HG03135 (cell line): ENCODE measurements at regions not wholly inside any gene's neighbourhood (a gene's known extent, or its start where the extent isn't known, plus 50 kb on each side); places are given as distances from the start of the nearest gene placed in this dataset.
"Not testable (repeated sequence)": the region's sequence is repeated elsewhere in the genome, so short reads cannot be mapped to it uniquely, and the experiment has no call there.

ENCODE experiments used
- ATAC-seq: cut with Tn5 transposase; IDR thresholded peaks from one replicate; pipeline ENCODE4 v1.9.1; 2021; ENCODE audit warnings: mild to moderate bottlenecking, moderate library complexity; ENCODE audit not compliant: unreplicated experiment

DNA sequence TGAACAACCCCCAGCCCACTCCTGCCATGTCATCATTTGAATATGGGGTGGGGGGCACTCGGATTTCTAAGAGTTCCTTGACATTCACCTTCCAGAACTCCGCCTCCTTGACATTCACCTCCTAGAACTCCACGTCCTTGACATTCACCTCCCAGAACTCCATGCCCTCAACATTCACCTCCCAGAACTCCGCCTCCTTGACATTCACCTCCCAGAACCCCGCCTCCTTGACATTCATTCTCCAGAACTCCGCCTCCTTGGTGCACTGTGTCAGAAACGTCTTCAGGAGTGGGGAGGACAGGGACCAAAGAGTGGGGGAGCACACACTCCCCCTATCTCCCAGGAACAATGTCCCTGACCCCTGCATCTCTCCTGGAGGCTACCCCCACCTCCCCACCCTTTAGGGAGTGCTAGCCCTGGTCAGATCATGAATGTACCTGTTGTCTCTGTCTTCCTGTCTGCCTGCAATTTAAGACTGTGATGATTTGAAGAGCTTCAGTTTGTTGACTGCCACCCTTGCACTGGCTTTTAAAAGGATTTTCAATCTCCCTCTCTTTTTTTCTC lies 110.1 kb downstream of the NPTX2 start:
- no peak for ATAC-seq

DNA sequence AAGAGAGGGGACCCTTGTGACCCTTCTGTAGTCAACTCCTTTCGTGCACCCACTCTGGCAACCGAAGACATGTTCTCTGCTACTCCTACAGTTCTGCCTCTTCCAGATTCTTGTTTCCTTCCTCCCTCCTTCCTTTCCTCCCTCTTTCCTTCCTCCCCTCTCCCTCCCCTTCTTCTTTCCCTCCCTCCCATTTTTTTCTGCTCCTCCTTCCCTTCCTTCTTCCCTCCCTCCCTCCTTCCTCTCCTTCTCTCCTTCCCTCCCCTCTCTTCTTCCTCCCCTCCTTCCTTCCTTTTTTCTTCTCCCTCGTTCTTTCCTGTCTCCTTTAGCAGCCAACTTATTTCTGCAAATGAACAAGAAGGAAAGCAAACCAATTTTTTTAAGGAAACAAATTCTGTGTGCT lies 111.5 kb downstream of the NPTX2 start:
- no peak for ATAC-seq

DNA sequence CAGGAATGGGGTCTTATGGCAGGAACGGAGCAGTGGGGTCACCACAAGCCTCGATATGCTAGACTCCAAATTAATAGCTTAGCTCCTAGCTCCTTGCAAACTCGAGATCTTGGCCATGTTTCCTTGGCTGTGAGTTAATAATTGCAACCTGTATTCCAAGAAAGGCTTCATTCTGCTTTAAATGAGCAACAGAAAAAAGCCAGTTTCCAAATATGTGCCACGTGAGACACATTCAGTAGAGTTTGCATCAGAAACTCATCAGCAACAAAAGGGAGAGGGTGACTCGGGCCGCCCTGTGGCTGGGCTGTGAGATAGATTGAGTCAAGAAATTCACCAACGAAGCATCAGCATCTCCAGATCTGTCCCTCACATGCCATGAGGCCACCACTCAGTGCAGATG lies 112.0 kb downstream of the NPTX2 start:
- ATAC-seq, result no peak

- ATAC-seq, result no peak
Observed at GRCh38 chr7:98730326-98730725, 113.2 kb downstream of the NPTX2 start.

- no peak for ATAC-seq
Observed at GRCh38 chr7:98731651-98732050, 114.6 kb downstream of the NPTX2 start.

DNA sequence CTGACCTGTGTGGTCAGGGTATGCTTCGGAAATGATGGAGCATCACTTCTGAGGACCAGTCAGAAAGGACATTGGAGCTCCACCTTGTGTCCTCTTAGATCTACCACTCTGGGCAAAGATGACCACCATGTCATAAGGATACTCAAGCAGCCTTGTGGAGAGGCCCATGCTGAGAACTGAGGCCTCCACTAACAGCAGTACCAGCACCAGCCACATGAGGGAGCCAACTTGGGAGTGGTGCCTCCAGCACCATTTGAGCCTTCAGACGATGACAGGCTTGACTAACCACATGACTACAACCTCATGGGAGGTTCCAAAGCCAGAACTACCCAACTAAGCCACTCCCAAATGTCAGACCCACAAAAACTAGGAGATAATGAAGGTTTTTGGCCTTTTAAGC lies 116.0 kb downstream of the NPTX2 start:
- no peak for ATAC-seq

DNA sequence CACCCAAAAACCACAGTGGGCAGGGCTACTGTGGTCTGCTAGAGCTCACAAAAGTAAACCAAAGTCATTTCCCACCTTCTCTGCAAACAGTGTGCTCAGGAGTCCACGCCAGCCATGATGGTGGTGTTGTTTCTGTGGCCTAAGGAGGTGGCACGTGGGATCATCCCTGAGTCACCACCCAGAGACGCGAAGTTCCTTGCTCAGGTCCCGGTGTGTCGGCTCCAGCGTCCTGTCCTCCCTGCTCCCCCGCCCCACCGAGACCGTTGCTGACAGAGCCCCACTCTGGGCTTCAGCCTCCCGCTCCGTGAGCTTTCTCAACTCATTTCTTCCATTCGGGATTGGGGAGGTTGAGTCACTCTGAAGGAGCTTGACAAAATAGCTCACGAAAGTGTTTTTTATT lies 118.7 kb downstream of the NPTX2 start:
- no peak for ATAC-seq

DNA sequence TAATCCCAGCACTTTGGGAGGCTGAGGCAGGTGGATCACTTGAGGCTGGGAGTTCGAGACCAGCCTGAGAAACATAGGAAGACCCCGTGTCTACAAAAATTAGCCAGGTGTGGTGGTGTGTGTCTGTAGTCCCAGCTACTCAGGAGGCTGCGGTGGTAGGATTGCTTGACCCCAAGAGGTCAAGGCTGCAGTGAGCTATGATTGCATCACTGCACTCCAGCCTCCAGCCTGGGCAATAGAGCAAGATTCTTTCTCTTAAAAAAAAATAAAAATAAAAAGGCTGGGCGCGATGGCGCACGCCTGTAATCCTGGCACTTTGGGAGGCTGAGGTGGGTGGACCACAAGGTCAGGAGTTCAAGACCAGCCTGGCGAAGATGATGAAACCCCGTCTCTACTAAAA lies 119.4 kb downstream of the NPTX2 start:
- not testable (repeated sequence) for ATAC-seq

DNA sequence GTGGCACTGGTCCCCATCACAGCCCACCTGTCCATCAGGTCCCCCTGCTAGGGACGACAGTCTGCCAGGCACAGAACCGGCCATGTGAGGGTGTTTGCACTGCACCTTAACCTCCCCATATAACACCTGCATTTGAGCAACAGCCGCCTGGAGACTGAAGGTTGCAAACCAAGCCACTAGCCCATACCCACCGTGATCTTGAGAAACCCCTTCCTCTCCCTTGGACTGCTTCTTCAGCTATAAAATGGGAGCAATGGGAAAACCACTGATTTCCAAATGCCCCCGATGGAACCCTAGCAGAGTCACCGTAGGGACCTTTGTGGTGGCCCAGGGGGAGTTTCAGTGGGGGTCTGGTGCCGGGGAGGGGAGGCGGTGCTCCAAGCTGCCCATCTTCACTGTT lies 120.1 kb downstream of the NPTX2 start:
- no peak for ATAC-seq

GRCh38 chr7:98740643-98741042 lies 123.6 kb downstream of the NPTX2 start:
- no peak for ATAC-seq

DNA sequence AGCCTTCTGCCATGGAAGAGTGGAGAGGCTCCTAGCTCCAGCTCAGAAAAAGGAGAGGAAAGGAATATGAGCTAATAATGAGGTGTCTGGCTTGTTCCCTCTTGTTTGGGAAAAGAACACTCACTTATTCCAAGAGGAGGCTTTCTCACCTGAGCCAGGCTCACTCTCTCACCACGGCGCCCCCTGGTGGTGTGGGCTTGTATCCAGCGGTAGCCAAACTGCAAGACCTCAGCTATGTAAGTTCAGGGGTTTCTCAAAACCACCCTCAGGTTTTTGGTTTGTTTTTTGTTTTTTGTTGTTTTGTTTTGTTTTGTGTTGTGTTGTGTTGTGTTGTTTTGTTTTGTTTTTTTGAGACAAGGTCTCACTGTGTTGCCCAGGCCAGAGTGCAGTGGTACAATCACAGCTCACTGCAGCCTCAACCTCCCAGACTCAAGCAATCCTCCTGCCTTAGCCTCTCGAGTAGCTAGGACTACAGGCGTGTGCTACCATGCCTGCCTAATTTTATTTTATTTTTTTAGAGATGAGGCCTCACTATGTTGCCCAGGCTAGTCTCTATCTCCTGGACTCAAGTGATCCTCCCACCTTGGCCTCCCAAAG lies 124.0 kb downstream of the TMEM130 start:
- no peak for ATAC-seq

- no peak for ATAC-seq
Observed at GRCh38 chr7:98748090-98748489, 121.7 kb downstream of the TMEM130 start.

- no peak for ATAC-seq
Observed at GRCh38 chr7:98753176-98753575, 116.6 kb downstream of the TMEM130 start.

GRCh38 chr7:98753989-98754479 lies 115.8 kb downstream of the TMEM130 start:
- ATAC-seq, result no peak

DNA sequence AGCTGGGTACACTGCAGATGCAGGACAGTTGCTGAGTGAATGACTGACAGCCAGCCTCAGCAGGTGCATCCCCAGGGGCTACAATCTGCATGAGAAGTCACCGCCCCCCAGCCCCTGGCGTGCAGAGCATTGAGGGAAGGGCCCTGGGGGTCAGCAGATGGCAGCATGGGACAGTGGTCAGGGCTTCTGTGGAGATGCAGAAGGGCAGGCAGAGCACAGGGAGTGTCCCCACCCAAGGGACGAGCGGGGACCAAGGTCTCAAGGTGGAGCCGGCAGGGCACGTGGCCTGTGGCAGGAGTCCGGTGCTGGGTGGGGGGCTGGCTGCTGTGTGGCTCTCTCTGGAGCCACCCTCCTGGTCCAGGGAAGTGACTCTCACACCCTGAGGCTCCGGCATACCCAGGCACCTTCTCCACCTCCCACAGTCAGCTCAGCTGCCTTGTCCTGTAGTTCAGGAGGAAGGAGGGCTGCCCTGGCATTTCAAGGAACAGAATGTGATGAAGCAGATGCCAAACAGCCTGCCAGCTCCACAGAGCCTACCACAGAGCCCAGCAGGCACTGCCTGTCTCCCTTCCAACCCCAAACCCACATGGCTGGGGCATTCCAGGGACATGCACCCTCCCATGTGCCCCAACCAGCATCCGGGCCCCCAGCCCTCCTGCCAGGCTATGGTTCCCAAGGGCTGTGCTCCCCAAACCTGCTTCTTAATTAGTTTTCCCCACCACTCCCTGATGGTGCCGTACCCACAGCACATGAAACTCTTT lies 114.5 kb downstream of the TMEM130 start:
- ATAC-seq, result no peak

DNA sequence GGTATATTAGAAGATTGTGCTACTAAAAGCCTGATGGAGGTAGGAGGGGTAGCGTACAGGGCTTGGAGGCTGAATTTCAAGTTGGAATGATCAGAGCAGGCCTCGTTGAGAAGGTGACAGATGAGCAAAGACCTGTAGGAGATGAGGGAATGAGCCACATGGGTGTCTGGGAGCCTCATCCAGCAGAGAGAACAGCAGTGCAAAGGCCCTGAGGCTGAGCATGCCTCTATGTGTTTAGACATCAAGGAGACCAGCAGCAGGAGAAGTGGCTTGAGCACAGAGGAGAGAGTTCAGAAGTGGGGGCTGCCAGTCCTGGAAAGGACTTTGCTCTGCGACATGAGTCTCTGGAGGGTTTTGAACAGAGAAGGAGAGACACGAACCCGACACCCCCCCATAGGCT lies 111.7 kb downstream of the TMEM130 start:
- no peak for ATAC-seq

DNA sequence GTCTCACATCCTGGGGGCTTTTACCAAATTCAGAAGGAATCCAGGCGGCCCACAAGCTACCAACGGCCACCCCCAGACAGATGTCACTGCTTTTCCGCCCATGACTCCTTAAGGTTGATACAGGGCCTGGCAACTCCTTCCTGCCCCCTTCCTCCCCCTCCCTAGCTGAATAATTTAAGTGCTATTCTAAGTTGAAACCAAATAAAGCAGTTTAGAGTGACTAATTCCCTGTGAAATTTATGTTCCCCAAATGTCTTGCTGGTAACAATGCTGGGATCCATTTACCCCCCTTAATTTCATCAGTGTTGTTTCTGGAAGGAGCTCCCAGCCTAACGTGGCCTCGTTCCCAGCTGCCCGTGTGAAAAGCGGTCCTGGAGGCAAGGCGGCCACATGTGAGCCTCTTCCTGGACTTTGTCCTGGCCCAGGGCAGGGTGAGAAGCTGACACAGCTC lies 109.6 kb downstream of the TMEM130 start:
- no peak for ATAC-seq

DNA sequence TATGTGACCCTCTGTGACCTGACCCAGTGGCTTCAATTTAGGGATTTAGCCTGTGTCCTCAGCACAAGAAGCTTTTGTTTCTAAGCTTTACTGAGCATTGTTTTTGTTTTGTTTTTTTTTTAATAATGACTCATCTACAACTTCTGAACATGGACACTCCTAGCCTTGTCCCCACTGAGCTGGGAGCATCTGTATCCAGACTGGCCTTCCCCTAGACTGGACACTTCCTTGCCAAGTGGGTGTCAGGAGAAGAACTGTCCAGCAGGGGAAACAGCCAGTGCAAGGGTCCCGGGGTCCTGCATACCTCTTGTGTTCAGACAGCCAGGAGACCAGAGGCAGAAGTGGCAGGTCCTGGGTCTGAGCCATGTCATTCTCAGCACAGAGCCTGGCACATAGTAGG lies 108.6 kb downstream of the TMEM130 start:
- no peak for ATAC-seq

GRCh38 chr7:98762620-98763019 lies 107.2 kb downstream of the TMEM130 start:
- ATAC-seq, result no peak

DNA sequence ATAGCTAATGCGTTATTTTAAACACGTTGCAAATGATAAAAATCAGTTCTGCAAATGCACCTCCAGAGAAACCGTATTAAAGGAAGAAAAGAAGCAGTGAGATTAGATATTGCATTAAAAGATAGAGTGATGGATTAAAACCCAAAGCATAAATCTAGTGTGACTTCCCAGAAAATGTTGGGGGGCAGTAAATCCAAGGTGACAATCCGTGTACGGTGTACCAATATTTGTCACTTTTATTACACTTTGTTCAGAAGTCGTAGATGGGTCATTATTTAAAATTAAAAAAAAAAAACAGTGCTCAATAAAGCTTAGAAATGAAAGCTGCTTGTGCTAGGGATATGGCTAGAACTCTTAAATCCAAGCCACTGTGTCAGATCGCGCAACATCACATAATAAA lies 106.4 kb downstream of the TMEM130 start:
- ATAC-seq, result no peak

DNA sequence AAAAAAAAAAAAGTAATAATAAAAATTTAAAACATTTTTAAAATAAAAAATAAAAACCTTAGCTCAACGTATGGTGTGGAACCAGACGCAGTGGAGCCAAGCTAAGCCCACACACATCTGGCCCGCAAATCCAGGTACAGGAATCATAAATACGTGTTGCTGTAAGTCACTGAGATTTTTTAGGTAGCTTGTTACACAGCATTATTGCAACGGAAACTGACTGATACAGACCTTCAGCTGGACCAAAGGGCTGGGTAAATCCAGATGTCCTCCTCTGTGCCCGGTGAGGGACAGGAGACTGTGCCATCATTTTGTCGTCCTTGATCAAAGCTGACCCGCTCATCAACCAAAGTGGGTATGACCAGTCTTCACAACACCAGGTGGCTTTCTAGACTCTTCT lies 104.9 kb downstream of the TMEM130 start:
- ATAC-seq, result no peak

GRCh38 chr7:98770085-98770484 lies 99.7 kb downstream of the TMEM130 start:
- ATAC-seq, result not testable (repeated sequence)
